Esophagus squamous epithelium (tissue), 4 donors: ENCODE measurements at regions not wholly inside any gene's neighbourhood (a gene's known extent, or its start where the extent isn't known, plus 50 kb on each side); places are given as distances from the start of the nearest gene placed in this dataset.

Experiments
- CTCF ChIP-seq, 6 experiments: fragments of 450-650 bp in 4 of 6; fragments of 200-600 bp in 2 of 6; sonication (generic) in 2 of 6; IDR thresholded peaks; one replicate each; pipeline ENCODE4 v1.5.1; 2016 to 2019; ENCODE audit warnings: antibody characterized with exemption in 6 of 6, mild to moderate bottlenecking in 4 of 6, moderate library complexity in 4 of 6
- POLR2A ChIP-seq, 4 donors: fragments of 450-650 bp; IDR thresholded peaks; one replicate each; pipeline ENCODE4 v1.6.1; 2017; ENCODE audit warnings: antibody characterized with exemption in 4 of 4, mild to moderate bottlenecking in 4 of 4, moderate library complexity in 3 of 4

- no peak for TF ChIP-seq CTCF (IDR thresholded peaks at IDR 0.05)
- TF ChIP-seq POLR2A (IDR thresholded peaks at IDR 0.05): no peak
These were observed 523.9 kb downstream of the EFNB2 start for GRCh38 chr13:106011600-106011999.
